HFFc6 (cell line): ENCODE measurements at regions not wholly inside any gene's neighbourhood (a gene's known extent, or its start where the extent isn't known, plus 50 kb on each side); places are given as distances from the start of the nearest gene placed in this dataset.

Experiments
- DNase-seq: peaks from one replicate; pipeline ENCODE4 v3.0.0-alpha.2; 2018
- H3K27ac Mint-ChIP-seq: 2 replicates; pipeline ENCODE4 v1.8.0; 2020; ENCODE audit warnings: mild to moderate bottlenecking, mixed read lengths
- H3K27me3 Mint-ChIP-seq: 2 replicates; pipeline ENCODE4 v1.8.0; 2021; ENCODE audit warnings: mild to moderate bottlenecking, moderate library complexity, mixed read lengths; ENCODE audit not compliant: insufficient read depth
- H3K36me3 Mint-ChIP-seq: 2 replicates; pipeline ENCODE4 v1.8.0; 2021; ENCODE audit warnings: low read depth, mixed read lengths
- H3K4me1 Mint-ChIP-seq: 2 replicates; pipeline ENCODE4 v1.8.0; 2020; ENCODE audit warnings: low read depth, mixed read lengths
- H3K4me3 Mint-ChIP-seq: 2 replicates; pipeline ENCODE4 v1.8.0; 2020; ENCODE audit warnings: mild to moderate bottlenecking, moderate library complexity, mixed read lengths
- H3K9me3 Mint-ChIP-seq: 2 replicates; pipeline ENCODE4 v1.8.0; 2020; ENCODE audit warnings: mild to moderate bottlenecking, mixed read lengths
- TF ChIP-seq, protein P1 (sequence below): fragments of 200-600 bp; sonication (generic); IDR thresholded peaks from 2 replicates; pipeline ENCODE4 v1.5.0; 2021; ENCODE audit warnings: antibody characterized with exemption, mild to moderate bottlenecking

DNA sequence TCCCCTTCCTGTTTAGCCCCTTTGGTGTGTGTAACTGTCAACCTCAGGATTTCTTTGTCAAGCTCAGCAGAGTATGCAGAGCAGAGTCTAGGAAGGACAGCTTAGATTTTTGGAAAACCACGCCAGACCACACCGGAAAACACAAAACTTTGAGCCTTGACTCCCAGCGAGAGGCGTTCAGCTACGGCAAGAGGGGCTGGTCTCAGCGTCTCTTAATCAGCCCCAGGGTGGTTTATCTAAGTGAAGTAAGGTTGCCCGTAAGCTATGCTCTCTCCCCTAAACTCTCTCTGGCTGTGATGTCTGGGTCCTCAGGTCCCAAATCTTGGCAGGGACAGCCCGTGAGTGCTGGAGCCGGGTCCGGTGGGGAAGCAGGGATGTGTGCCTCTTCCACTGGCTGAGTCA is 230.9 kb downstream of the KLF6 start:
- no peak for DNase-seq
- peaks cover 11% of the 10 kb centered on the region for H3K4me1 Mint-ChIP-seq
- no peak overlapping the region for H3K27ac Mint-ChIP-seq
- H3K27me3 Mint-ChIP-seq, result peaks cover 5% of the 10 kb centered on the region; the same call in 1 of the 2 replicates
- H3K9me3 Mint-ChIP-seq, result peaks cover 4% of the 10 kb centered on the region; the same call in 1 of the 2 replicates
- no peak overlapping the region for H3K4me3 Mint-ChIP-seq
- TF ChIP-seq, protein P1, sequence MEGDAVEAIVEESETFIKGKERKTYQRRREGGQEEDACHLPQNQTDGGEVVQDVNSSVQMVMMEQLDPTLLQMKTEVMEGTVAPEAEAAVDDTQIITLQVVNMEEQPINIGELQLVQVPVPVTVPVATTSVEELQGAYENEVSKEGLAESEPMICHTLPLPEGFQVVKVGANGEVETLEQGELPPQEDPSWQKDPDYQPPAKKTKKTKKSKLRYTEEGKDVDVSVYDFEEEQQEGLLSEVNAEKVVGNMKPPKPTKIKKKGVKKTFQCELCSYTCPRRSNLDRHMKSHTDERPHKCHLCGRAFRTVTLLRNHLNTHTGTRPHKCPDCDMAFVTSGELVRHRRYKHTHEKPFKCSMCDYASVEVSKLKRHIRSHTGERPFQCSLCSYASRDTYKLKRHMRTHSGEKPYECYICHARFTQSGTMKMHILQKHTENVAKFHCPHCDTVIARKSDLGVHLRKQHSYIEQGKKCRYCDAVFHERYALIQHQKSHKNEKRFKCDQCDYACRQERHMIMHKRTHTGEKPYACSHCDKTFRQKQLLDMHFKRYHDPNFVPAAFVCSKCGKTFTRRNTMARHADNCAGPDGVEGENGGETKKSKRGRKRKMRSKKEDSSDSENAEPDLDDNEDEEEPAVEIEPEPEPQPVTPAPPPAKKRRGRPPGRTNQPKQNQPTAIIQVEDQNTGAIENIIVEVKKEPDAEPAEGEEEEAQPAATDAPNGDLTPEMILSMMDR, result no peak
- no peaks in the 10 kb centered on the region for H3K36me3 Mint-ChIP-seq

DNA sequence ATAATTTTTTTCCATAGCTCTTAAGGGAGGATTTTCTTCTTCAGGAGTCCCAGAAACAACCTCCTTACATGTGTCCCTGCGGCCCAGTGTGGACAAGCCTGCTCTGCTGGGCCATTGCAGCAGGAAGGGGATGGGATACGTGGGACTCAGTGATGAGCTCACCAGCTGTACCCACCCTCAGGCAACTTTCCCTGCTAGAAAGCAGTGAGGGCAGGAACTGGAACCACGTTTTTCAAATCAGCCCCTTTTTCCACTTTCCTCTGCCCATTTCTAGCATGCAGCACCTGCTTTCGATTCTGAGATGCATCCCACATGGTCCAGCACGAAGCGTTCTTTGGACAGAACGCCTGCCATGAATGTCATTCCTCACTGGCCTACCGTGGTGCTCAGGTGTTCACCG is 232.7 kb downstream of the KLF6 start:
- TF ChIP-seq, protein P1, result no peak
- no peak for DNase-seq
- peaks cover 12% of the 10 kb centered on the region for H3K36me3 Mint-ChIP-seq
- H3K4me1 Mint-ChIP-seq, result peaks cover 24% of the 10 kb centered on the region
- H3K27ac Mint-ChIP-seq, result no peak overlapping the region
- no peak overlapping the region for H3K4me3 Mint-ChIP-seq
- peaks cover 5% of the 10 kb centered on the region; the same call in 1 of the 2 replicates for H3K27me3 Mint-ChIP-seq
- H3K9me3 Mint-ChIP-seq, result peaks cover 16% of the 10 kb centered on the region

DNA sequence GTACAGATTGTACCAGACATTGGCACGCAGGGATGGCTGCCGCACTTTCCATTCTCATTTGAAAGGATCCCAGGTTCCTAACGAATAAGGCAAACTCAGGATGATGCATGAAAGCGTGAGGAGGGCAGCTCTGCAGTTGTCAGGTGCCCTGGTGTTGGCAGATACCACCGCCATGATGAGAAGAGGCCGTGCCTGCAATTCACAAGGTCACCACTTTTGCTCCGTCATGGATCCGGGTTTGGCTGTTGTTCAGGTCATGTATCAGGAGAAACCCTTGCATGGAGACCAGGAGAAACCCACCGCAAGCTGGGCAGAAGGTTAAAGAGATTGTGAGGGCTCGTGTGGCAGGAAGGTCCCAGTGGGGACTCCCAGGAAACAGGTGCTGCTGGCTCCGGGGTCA is 233.2 kb downstream of the KLF6 start:
- TF ChIP-seq, protein P1, result no peak
- H3K4me3 Mint-ChIP-seq, result no peak overlapping the region
- peaks cover 17% of the 10 kb centered on the region for H3K9me3 Mint-ChIP-seq
- H3K36me3 Mint-ChIP-seq, result peaks cover 12% of the 10 kb centered on the region
- DNase-seq, result no peak
- no peak overlapping the region for H3K27ac Mint-ChIP-seq
- peaks cover 5% of the 10 kb centered on the region; the same call in 1 of the 2 replicates for H3K27me3 Mint-ChIP-seq
- H3K4me1 Mint-ChIP-seq, result peaks cover 24% of the 10 kb centered on the region

DNA sequence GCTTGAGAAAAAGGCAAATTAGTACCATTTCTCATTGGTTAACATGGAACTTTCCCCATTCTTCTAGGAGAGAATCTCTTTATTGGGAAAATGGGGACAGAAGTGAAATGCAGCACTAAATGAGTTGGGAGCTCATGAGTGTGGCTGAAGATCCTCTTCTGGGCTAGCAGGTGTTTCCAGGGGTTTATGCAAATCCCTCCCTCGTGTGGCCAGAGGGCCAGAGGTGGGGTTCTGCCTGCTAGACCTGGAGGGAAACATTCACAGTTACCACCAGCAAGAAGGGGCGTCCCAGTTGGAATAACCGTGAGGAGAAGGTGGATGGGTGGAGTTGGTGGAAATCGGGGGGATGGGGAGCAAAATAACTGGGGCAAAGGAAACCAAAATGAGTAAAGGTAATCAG is 235.9 kb downstream of the KLF6 start:
- TF ChIP-seq, protein P1, result no peak
- no peak for DNase-seq
- Mint-ChIP-seq H3K4me1 (peaks cover 24% of the 10 kb centered on the region), H3K27me3 (peaks cover 2% of the 10 kb centered on the region), H3K27ac (peak overlapping the region; percentile 81; the same call in 1 of the 2 replicates), H3K4me3 (no peak overlapping the region; the same call in 1 of the 2 replicates), H3K9me3 (peaks cover 17% of the 10 kb centered on the region), H3K36me3 (peaks cover 12% of the 10 kb centered on the region)

DNA sequence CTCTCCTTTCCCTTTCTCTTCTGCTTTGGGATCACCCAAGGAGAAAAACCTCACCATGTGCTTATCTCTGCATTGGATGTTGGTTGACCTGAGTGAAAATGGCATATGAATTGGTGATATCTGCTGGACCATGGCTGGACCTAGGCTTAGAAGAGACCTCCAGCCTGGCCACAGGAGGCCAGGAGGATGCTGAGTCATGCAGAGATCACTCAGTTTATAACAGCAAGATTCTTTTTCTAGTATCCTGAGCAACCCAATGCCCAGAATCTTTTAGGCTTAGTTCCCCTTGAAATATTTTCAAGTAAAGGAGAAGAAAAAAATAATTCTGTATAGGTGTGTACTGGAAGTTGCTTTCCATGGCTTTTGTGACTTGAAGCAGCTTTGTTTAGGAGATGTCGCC is 236.3 kb downstream of the KLF6 start:
- H3K27me3 Mint-ChIP-seq, result peaks cover 2% of the 10 kb centered on the region
- H3K4me3 Mint-ChIP-seq, result no peak overlapping the region
- peaks cover 17% of the 10 kb centered on the region for H3K9me3 Mint-ChIP-seq
- peaks cover 12% of the 10 kb centered on the region for H3K36me3 Mint-ChIP-seq
- no peak for DNase-seq
- H3K27ac Mint-ChIP-seq, result peak overlapping the region; percentile 81
- peaks cover 24% of the 10 kb centered on the region for H3K4me1 Mint-ChIP-seq
- TF ChIP-seq, protein P1, result no peak

DNA sequence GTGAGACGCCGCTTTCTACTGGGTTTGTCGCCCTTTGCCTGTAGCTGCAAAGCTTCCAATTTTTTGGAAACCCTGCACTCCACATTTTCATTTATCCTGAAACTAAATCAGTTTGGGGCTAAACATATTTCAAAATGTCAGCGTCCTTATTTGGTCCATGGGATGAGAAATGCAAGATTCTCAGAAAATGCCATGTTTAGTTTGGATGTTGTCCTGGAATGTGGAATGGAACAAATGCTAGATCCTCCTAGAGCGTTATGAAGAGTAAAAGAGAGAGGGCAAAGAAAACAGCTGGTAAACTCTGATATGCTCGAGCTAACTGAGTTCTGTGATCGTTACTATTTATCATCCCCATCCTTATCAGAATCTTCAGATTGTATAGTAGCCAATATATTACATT is 236.9 kb downstream of the KLF6 start:
- Mint-ChIP-seq H3K9me3 (peaks cover 17% of the 10 kb centered on the region), H3K27ac (peak overlapping the region; percentile 81; the same call in 1 of the 2 replicates), H3K4me3 (no peak overlapping the region), H3K27me3 (peaks cover 2% of the 10 kb centered on the region), H3K36me3 (peaks cover 12% of the 10 kb centered on the region), H3K4me1 (peaks cover 25% of the 10 kb centered on the region)
- TF ChIP-seq, protein P1, result no peak
- no peak for DNase-seq
